Keratinocyte (primary cell): ENCODE measurements at regions not wholly inside any gene's neighbourhood (a gene's known extent, or its start where the extent isn't known, plus 50 kb on each side); places are given as distances from the start of the nearest gene placed in this dataset.

Source experiments
- DNase-seq: peaks from one replicate; pipeline ENCODE4 v3.0.0-alpha.2; 2011; ENCODE audit warnings: low read depth, missing footprints, low spot score
- FAIRE-seq: peaks from 2 replicates; lab custom pipeline; 2011; peaks lifted over from hg19 to GRCh38; lab: Jason Lieb, UNC
- H2AFZ ChIP-seq: 2 replicates; pipeline ENCODE4 v1.6.0; 2012; ENCODE audit warnings: low read length, control low read depth, inconsistent platforms; ENCODE audit not compliant: control insufficient read depth
- H3K27ac ChIP-seq: 2 replicates; pipeline ENCODE4 v1.5.1; 2011; ENCODE audit warnings: low read length; ENCODE audit not compliant: control insufficient read depth, insufficient read depth
- H3K27me3 ChIP-seq: 3 replicates; pipeline ENCODE4 v1.6.0; 2011; ENCODE audit warnings: low read length; ENCODE audit not compliant: control insufficient read depth, insufficient read depth; ENCODE audit errors: extremely low read depth
- H3K36me3 ChIP-seq, 2 experiments: 2 replicates in 1 of 2; 3 replicates in 1 of 2; pipeline ENCODE4 v1.5.1; 2011; ENCODE audit warnings: low read length in 2 of 2, mild to moderate bottlenecking in 1 of 2; ENCODE audit not compliant: control insufficient read depth in 2 of 2, insufficient read depth in 2 of 2; ENCODE audit errors: extremely low read depth in 1 of 2
- H3K4me1 ChIP-seq: 3 replicates; pipeline ENCODE4 v1.5.1; 2011; ENCODE audit warnings: low read length; ENCODE audit not compliant: control insufficient read depth, insufficient read depth; ENCODE audit errors: extremely low read depth
- H3K4me2 ChIP-seq: 3 replicates; pipeline ENCODE4 v1.6.0; 2011; ENCODE audit warnings: low read depth, low read length; ENCODE audit not compliant: control insufficient read depth, insufficient read depth; ENCODE audit errors: extremely low read depth
- H3K4me3 ChIP-seq, 3 experiments: fragments of 200-600 bp in 1 of 3; sonication (generic) in 1 of 3; 2 replicates in 2 of 3; 3 replicates in 1 of 3; pipeline ENCODE4 v1.5.1; 2011 to 2016; ENCODE audit warnings: low read length in 3 of 3, mild to moderate bottlenecking in 3 of 3, control low read depth in 2 of 3, inconsistent platforms in 1 of 3, low read depth in 1 of 3, mixed read lengths in 1 of 3, mixed run types in 1 of 3, moderate library complexity in 1 of 3; ENCODE audit not compliant: control insufficient read depth in 2 of 3, insufficient read depth in 2 of 3; ENCODE audit errors: extremely low read depth in 1 of 3
- H3K79me2 ChIP-seq: 2 replicates; pipeline ENCODE4 v1.6.0; 2012; ENCODE audit warnings: low read length; ENCODE audit not compliant: control insufficient read depth, insufficient read depth
- H3K9ac ChIP-seq: 3 replicates; pipeline ENCODE4 v1.6.0; 2011; ENCODE audit warnings: low read length; ENCODE audit not compliant: control insufficient read depth, insufficient read depth; ENCODE audit errors: extremely low read depth
- H3K9me1 ChIP-seq: 3 replicates; pipeline ENCODE4 v1.6.0; 2011; ENCODE audit warnings: low read length; ENCODE audit not compliant: control insufficient read depth, insufficient read depth; ENCODE audit errors: extremely low read depth
- H3K9me3 ChIP-seq: 2 replicates; pipeline ENCODE4 v1.5.1; 2012; ENCODE audit warnings: low read depth, low read length; ENCODE audit not compliant: control insufficient read depth
- H4K20me1 ChIP-seq: 3 replicates; pipeline ENCODE4 v1.6.0; 2011; ENCODE audit warnings: low read length; ENCODE audit not compliant: control insufficient read depth, insufficient read depth; ENCODE audit errors: extremely low read depth
- CTCF ChIP-seq, 3 experiments: IDR thresholded peaks in 1 of 3; conservative IDR thresholded peaks in 1 of 3; optimal IDR thresholded peaks in 1 of 3; 2 replicates in 2 of 3; 3 replicates in 1 of 3; pipeline versions ENCODE3 to v1.5.1; 2011; ENCODE audit warnings: low read length in 3 of 3, mild to moderate bottlenecking in 3 of 3, moderate library complexity in 2 of 3, control low read depth in 1 of 3, inconsistent platforms in 1 of 3; ENCODE audit not compliant: insufficient read depth in 2 of 3; ENCODE audit errors: extremely low read depth in 1 of 3
- EZH2 ChIP-seq: IDR thresholded peaks from one replicate; pipeline ENCODE4 v1.6.1; 2012; ENCODE audit warnings: inconsistent platforms, mild to moderate bottlenecking, low read length, moderate library complexity
- dilution Hi-C: fragments of 300-500 bp; cut with MboI; formaldehyde crosslinking; loops from one replicate; pipeline ENCODE4 v1.7.0; 2020; ENCODE audit warnings: low sequenced_read_pairs; ENCODE audit not compliant: extremely low pct_ligation_motif_present

- H3K4me2 ChIP-seq, result peak overlapping the region; percentile 84
- no peaks in the 10 kb centered on the region for H3K79me2 ChIP-seq
- dilution Hi-C loops, result no loop called here
- H3K4me3 ChIP-seq, result peak overlapping the region in 2 of 3 experiments; percentile 19 to 34
- TF ChIP-seq CTCF (optimal IDR thresholded peaks at IDR 0.05 in 1 of 3, IDR thresholded peaks at IDR 0.05 in 1 of 3, conservative IDR thresholded peaks at IDR 0.05 in 1 of 3; ENCODE audit: extremely low read depth in 1 of 3, insufficient read depth in 2 of 3, low read length in 3 of 3) (no peak), EZH2 (no peak)
- FAIRE-seq (peak; percentile 55), DNase-seq (peak; percentile 69)
- peaks cover 17% of the 10 kb centered on the region for H3K4me1 ChIP-seq
- H3K9me1 ChIP-seq, result no peaks in the 10 kb centered on the region
- peak overlapping the region; percentile 92 for H3K27ac ChIP-seq
- no peaks in the 10 kb centered on the region for H3K27me3 ChIP-seq
- peak overlapping the region; percentile 28 for H2AFZ ChIP-seq
- H3K36me3 ChIP-seq, result no peaks in the 10 kb centered on the region
- H3K9ac ChIP-seq, result peak overlapping the region; percentile 43
- no peaks in the 10 kb centered on the region for H3K9me3 ChIP-seq
- H4K20me1 ChIP-seq, result no peaks in the 10 kb centered on the region
Observed at GRCh38 chr5:17405976-17406375, 92.1 kb upstream of the TAF11L2 start.

GRCh38 chr5:17406423-17406838, 91.6 kb upstream of the TAF11L2 start:
- FAIRE-seq (peak; percentile 95), DNase-seq (no peak)
- H4K20me1 ChIP-seq, result no peaks in the 10 kb centered on the region
- H3K4me3 ChIP-seq, result peak overlapping the region in 2 of 3 experiments; percentile 19 to 34
- peak overlapping the region; percentile 43 for H3K9ac ChIP-seq
- H3K27me3 ChIP-seq, result no peaks in the 10 kb centered on the region
- no peaks in the 10 kb centered on the region for H3K79me2 ChIP-seq
- H3K4me2 ChIP-seq, result peak overlapping the region; percentile 84
- H3K9me3 ChIP-seq, result no peaks in the 10 kb centered on the region
- H3K36me3 ChIP-seq, result no peaks in the 10 kb centered on the region
- H3K4me1 ChIP-seq, result peaks cover 20% of the 10 kb centered on the region
- TF ChIP-seq EZH2, result no peak
- no peak for TF ChIP-seq CTCF (optimal IDR thresholded peaks at IDR 0.05 in 1 of 3, IDR thresholded peaks at IDR 0.05 in 1 of 3, conservative IDR thresholded peaks at IDR 0.05 in 1 of 3; ENCODE audit: extremely low read depth in 1 of 3, insufficient read depth in 2 of 3, low read length in 3 of 3)
- no peaks in the 10 kb centered on the region for H3K9me1 ChIP-seq
- peak overlapping the region; percentile 28 for H2AFZ ChIP-seq
- dilution Hi-C loops, result no loop called here
- H3K27ac ChIP-seq, result peak overlapping the region; percentile 92
